ENCODE measurements at regions not wholly inside any gene's neighbourhood (a gene's known extent, or its start where the extent isn't known, plus 50 kb on each side); places are given as distances from the start of the nearest gene placed in this dataset.

GRCh38 chr11:111091321-111091938 lies 154.1 kb upstream of the POU2AF2 start:
- TF ChIP-seq YY1 (IDR thresholded peaks at IDR 0.05; ENCODE audit: insufficient read depth, insufficient read length) (no peak), SUZ12 (IDR thresholded peaks at IDR 0.05; ENCODE audit: extremely low read depth, insufficient read depth, insufficient read length) (no peak), ZNF274 (IDR thresholded peaks at IDR 0.05; ENCODE audit: low read depth, low read length) (no peak)
